Brain microvascular endothelial cell (primary cell): ENCODE measurements at regions not wholly inside any gene's neighbourhood (a gene's known extent, or its start where the extent isn't known, plus 50 kb on each side); places are given as distances from the start of the nearest gene placed in this dataset.

ENCODE experiments used
- DNase-seq: peaks from one replicate; pipeline ENCODE4 v3.0.0-alpha.2; 2020
- H3K27ac ChIP-seq: fragments of 250-450 bp; sonication (Bioruptor Pico); 2 replicates; pipeline ENCODE4 v1.5.1; 2020; ENCODE audit warnings: mild to moderate bottlenecking, moderate library complexity
- H3K27me3 ChIP-seq: fragments of 250-450 bp; sonication (Bioruptor Pico); replicated peaks from 2 replicates; pipeline ENCODE4 v1.5.1; 2020; ENCODE audit warnings: mild to moderate bottlenecking
- H3K36me3 ChIP-seq: fragments of 250-450 bp; sonication (Bioruptor Pico); replicated peaks from 2 replicates; pipeline ENCODE4 v1.5.1; 2020; ENCODE audit warnings: mild to moderate bottlenecking
- H3K4me3 ChIP-seq: 2 replicates; pipeline ENCODE4 v1.5.1; 2011; ENCODE audit warnings: low read depth, mild to moderate bottlenecking, control low read depth, low read length, moderate library complexity
- CTCF ChIP-seq: IDR thresholded peaks from 2 replicates; pipeline ENCODE4 v1.5.1; 2011; ENCODE audit warnings: low read depth, mild to moderate bottlenecking, moderate library complexity, low read length, control low read depth, inconsistent platforms; ENCODE audit errors: missing control alignments
- in situ Hi-C: cut with HindIII; loops from 2 replicates; pipeline ENCODE4 v1.10.0; 2017; ENCODE audit warnings: low sequenced_read_pairs, low pct_ligation_motif_present

GRCh38 chr13:69495096-69495495 is 612.5 kb upstream of the ATXN8OS start:
- TF ChIP-seq CTCF, result no peak
- in situ Hi-C loops, result no loop called here
- no peak overlapping the region for H3K4me3 ChIP-seq
- no peaks in the 10 kb centered on the region for H3K36me3 ChIP-seq
- H3K27me3 ChIP-seq, result no peaks in the 10 kb centered on the region
- no peak for DNase-seq
- no peak overlapping the region for H3K27ac ChIP-seq

DNA sequence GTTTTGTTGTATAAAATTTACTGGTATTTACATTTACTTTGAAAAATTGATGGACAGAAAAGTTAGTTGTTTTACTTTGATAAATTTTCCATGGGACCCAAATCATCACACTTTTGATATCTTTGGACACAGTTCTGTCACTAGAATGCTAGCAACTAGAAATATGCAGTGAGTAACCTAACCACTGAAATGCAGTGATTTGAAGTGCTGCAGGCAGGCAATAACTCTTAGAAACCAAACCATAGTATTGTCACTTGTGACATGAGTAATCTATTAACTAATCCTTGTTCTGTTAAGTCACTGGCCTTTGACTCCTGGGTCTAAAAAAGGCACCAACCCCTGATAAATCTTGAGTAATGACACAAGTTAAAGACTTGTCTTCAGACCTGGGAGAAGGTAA is 620.0 kb upstream of the ATXN8OS start:
- in situ Hi-C loops, result no loop called here
- no peak for DNase-seq
- Histone ChIP-seq H3K27me3 (no peaks in the 10 kb centered on the region), H3K4me3 (no peak overlapping the region), H3K36me3 (no peaks in the 10 kb centered on the region), H3K27ac (no peak overlapping the region)
- TF ChIP-seq CTCF, result no peak

DNA sequence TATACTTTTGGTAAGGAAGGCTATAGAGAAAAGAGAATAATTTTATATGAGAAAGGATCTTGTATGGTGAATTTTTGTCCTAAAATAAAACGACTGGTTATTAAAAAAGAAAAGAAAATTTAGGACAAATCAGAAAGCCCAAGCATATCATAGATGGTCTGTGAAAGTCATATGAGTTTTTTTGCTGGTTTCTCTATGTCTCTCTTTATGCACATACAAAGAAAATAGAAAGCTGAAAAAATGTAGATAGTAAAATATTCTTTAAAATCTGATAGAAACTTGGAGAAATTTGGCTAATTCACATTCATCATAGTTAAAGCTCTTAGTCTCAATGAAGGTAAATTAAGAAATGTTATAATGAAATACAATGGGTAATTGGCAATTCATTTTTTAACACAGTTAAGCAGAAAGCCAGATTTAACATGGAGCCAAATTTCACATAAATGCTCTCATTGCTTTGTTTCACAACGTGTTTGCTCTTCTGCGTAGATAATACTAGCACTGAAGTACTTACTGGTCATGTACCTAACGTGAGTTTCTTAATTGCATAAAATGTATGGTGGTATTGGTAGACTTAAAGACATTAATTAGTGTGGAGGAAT is 621.5 kb upstream of the ATXN8OS start:
- no peak for TF ChIP-seq CTCF
- H3K4me3 ChIP-seq, result no peak overlapping the region
- in situ Hi-C loops, result no loop called here

DNA sequence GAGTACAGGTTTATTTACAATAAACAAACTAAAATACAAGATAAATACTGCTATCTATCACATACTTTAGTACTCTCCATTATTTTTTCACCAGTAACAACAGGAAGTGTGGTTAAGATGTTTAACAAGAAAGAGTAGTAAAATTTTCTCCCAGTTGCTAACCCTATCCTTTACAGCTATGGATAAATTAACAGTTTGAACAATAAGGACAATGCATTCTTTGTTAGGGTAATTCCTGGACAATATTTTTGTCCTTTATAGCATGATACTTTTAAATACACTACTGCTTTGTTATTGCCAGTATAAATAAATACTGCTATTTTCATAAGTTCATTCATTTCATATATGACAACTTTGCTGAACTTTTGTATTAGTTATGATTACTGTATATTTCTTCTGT is 630.2 kb upstream of the ATXN8OS start:
- no peak overlapping the region for H3K27ac ChIP-seq
- DNase-seq, result no peak
- no peak overlapping the region for H3K4me3 ChIP-seq
- TF ChIP-seq CTCF, result no peak
- in situ Hi-C loops, result no loop called here
- no peaks in the 10 kb centered on the region for H3K27me3 ChIP-seq
- H3K36me3 ChIP-seq, result no peaks in the 10 kb centered on the region

More for the DNA sequence above, 621.5 kb upstream of the ATXN8OS start:
- Histone ChIP-seq H3K27me3 (no peaks in the 10 kb centered on the region), H3K36me3 (no peaks in the 10 kb centered on the region), H3K27ac (no peak overlapping the region)
- DNase-seq, result no peak

GRCh38 chr13:69474011-69474685 is 633.5 kb upstream of the ATXN8OS start:
- H3K27me3 ChIP-seq, result no peaks in the 10 kb centered on the region
- no peak overlapping the region for H3K4me3 ChIP-seq
- H3K27ac ChIP-seq, result no peak overlapping the region
- TF ChIP-seq CTCF, result no peak
- no peak for DNase-seq
- no peaks in the 10 kb centered on the region for H3K36me3 ChIP-seq
- in situ Hi-C loops, result no loop called here

DNA sequence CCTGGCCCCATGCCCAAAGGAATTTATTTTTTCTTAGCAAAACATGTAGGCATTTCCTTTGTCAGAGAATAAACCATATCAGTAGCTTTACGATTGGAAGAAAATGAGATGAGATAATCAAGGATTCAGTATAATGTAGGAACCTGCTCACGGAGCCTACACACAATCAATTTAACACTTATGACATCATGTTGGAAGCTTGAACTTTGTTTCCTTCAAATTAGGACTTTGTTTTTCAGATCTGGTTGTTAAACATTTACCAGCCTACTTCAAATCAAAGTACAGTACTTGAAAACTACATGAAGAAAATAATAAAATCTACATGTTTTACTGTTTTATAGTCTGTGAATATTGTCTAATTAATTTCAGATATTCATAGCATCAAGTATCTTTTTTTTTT is 639.0 kb upstream of the ATXN8OS start:
- DNase-seq, result no peak
- Histone ChIP-seq H3K27me3 (no peaks in the 10 kb centered on the region), H3K4me3 (no peak overlapping the region), H3K27ac (no peak overlapping the region), H3K36me3 (no peaks in the 10 kb centered on the region)
- TF ChIP-seq CTCF, result no peak
- in situ Hi-C loops, result no loop called here
